ENCODE measurements at regions not wholly inside any gene's neighbourhood (a gene's known extent, or its start where the extent isn't known, plus 50 kb on each side); places are given as distances from the start of the nearest gene placed in this dataset.

DNA sequence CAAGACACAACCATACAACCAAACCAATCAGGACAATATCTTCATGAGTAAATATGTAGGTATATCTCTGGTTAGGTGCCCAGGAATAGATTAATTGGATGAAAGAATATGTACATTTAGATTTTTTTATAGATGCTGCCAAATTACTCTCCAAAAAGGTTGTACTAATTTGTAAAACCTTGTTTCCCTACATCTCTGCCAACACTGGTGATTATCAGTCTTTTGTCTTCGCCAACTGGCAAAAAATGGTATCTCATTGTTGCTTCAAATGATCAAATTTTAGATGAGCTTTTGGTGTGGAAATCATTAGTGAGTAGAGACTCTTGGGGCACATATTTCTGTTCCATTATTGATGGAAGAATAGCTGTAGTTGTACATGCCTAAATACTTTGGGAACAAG lies 90.7 kb upstream of the ELL2 start:
- TF ChIP-seq, protein P1, sequence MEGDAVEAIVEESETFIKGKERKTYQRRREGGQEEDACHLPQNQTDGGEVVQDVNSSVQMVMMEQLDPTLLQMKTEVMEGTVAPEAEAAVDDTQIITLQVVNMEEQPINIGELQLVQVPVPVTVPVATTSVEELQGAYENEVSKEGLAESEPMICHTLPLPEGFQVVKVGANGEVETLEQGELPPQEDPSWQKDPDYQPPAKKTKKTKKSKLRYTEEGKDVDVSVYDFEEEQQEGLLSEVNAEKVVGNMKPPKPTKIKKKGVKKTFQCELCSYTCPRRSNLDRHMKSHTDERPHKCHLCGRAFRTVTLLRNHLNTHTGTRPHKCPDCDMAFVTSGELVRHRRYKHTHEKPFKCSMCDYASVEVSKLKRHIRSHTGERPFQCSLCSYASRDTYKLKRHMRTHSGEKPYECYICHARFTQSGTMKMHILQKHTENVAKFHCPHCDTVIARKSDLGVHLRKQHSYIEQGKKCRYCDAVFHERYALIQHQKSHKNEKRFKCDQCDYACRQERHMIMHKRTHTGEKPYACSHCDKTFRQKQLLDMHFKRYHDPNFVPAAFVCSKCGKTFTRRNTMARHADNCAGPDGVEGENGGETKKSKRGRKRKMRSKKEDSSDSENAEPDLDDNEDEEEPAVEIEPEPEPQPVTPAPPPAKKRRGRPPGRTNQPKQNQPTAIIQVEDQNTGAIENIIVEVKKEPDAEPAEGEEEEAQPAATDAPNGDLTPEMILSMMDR (IDR thresholded peaks at IDR 0.05; ENCODE audit: low read length, missing control alignments) = no peak
- H3K4me3 ChIP-seq (replicated peaks; ENCODE audit: low read depth, low read length) = no peak overlapping the region
- no peak for DNase-seq (ENCODE audit: low read depth)

DNA sequence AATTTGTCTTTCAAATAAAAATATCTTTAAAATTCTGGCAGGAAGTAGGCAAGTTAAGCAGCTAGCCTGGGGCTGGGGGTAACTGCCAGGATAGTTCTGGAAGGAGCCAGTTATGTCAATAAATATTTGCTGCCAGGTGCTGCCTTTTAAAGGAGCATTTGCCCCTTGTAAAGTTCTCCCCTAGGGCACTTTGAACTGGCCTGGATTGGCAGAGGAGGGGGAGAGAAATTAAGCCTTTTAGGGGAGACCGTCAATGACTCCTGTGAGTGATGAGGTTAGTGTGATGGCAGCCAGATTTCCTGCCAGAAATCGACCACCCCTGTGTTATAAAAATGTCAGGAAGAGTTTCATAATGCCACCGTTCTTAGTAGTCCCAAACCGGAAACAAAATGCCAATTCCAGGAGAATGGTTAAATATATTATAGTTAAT lies 89.8 kb upstream of the ELL2 start:
- H3K4me3 ChIP-seq (replicated peaks; ENCODE audit: low read depth, low read length) = no peak overlapping the region
- TF ChIP-seq, protein P1 (IDR thresholded peaks at IDR 0.05; ENCODE audit: low read length, missing control alignments) = no peak
- no peak for DNase-seq (ENCODE audit: low read depth)

GRCh38 chr5:96050273-96050880 lies 88.7 kb upstream of the ELL2 start:
- H3K4me3 ChIP-seq (replicated peaks; ENCODE audit: low read depth, low read length) = no peak overlapping the region
- DNase-seq (ENCODE audit: low read depth) = no peak
- TF ChIP-seq, protein P1 (IDR thresholded peaks at IDR 0.05; ENCODE audit: low read length, missing control alignments) = no peak

DNA sequence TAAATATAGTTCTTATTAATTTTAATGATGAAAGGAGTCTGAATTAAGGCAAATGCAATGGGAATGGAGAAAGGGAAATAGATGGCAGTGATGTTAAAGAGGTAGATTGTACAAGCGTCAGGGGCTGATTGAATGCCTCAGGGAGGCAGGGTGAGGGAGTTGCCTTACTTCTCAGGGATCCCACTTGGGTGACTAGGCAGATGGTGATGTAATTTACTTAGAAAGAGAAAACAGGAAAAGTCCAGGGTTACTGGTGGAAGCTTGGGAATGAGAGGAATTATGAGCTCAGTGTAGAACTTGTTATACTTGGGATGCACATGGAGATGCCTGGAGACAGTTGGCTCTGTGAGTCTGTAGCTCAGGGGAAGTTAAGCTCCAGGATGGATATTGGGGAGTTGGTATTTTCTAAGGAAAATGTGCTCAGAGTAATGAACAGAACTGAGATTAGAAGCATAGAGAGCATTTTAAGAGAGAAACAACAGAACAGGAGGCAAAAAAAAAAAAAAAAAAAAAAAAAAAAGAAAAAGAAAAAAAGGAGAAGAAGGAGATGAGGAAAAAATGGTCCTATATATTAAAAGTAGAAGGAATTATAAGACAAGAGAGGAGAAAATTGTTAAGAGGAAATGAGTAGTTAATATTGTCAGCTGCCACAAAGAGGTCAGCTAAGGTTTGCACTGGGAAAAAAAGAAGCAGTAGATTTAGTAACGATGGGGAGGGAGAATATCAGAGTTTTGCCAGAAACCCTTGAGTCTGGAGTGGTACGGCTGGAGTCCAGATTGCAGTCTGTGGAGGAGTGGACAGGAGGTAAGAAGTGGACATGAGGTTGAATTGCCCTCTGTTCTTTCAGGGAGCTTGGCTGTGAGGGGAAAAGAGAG lies 88.0 kb upstream of the ELL2 start:
- no peak overlapping the region for H3K4me3 ChIP-seq (replicated peaks; ENCODE audit: low read depth, low read length)
- TF ChIP-seq, protein P1 (IDR thresholded peaks at IDR 0.05; ENCODE audit: low read length, missing control alignments) = no peak
- DNase-seq (ENCODE audit: low read depth) = peak; percentile 88

- peak; percentile 13 for DNase-seq (ENCODE audit: low read depth)
- TF ChIP-seq, protein P1 (IDR thresholded peaks at IDR 0.05; ENCODE audit: low read length, missing control alignments) = no peak
- no peak overlapping the region for H3K4me3 ChIP-seq (replicated peaks; ENCODE audit: low read depth, low read length)
These were observed 87.1 kb upstream of the ELL2 start for GRCh38 chr5:96048763-96049162.

DNA sequence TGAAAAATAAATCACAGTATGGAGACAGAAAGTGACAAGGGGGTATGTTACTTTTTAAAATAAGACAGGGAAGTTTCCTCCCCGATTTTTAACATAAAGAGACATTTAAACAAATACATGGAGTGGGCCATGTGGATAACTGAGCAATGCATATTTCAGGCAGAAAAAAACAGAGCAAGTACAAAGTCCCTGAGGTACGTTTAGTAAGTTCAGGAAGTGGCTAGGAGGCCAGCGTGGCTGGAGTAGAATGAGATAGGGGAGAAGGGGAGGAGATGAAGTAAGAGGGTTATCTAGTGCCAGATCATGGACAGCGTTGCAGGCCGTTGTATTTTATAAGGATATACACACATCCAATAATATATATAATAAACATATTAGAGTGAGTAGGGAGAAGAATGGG lies 84.2 kb upstream of the ELL2 start:
- TF ChIP-seq, protein P1 (IDR thresholded peaks at IDR 0.05; ENCODE audit: low read length, missing control alignments) = no peak
- no peak overlapping the region for H3K4me3 ChIP-seq (replicated peaks; ENCODE audit: low read depth, low read length)
- no peak for DNase-seq (ENCODE audit: low read depth)

Measured in fibroblast of pulmonary artery (primary cell).